ENCODE measurements at regions not wholly inside any gene's neighbourhood (a gene's known extent, or its start where the extent isn't known, plus 50 kb on each side); places are given as distances from the start of the nearest gene placed in this dataset.

GRCh38 chr9:129263836-129264235, 85.8 kb upstream of the IER5L start:
- no peak for TF ChIP-seq POLR2AphosphoS5 (IDR thresholded peaks at IDR 0.05; ENCODE audit: low read depth)
- no peak for TF ChIP-seq CTCF (IDR thresholded peaks at IDR 0.05; ENCODE audit: insufficient read depth, low read length)

Measured in HL-60 (cell line).